PC-3 (cell line): ENCODE measurements at regions not wholly inside any gene's neighbourhood (a gene's known extent, or its start where the extent isn't known, plus 50 kb on each side); places are given as distances from the start of the nearest gene placed in this dataset.

Experiments
- ATAC-seq: fragments of 200-7000 bp; cut with Tn5 transposase; 2 replicates; pipeline ENCODE4 v1.9.1; 2020; ENCODE audit warnings: mild to moderate bottlenecking, moderate library complexity
- BruUV-seq: library from RNA; stranded (reverse); fragments of 400-500 nt; replicated peaks from 2 replicates; lab custom pipeline; 2021; lab: Mats Ljungman, UMichigan
- CTCF ChIA-PET: fragments of 300-600 bp; sonication (Branson Sonifier 250); formaldehyde crosslinking; loops from one replicate; lab custom pipeline; 2022; ENCODE audit warnings: antibody characterized with exemption; lab: Charles Lee
- POLR2A ChIA-PET: fragments of 300-600 bp; sonication (Branson Sonifier 250); formaldehyde crosslinking; loops from one replicate; lab custom pipeline; 2022; ENCODE audit warnings: antibody characterized with exemption; ENCODE audit not compliant: unreplicated experiment; lab: Charles Lee
- DNase-seq: peaks from one replicate; pipeline ENCODE4 v3.0.0-alpha.2; 2015
- H2AFZ ChIP-seq: fragments of 300-600 bp; sonication (generic); 2 replicates; pipeline ENCODE4 v1.6.0; 2016; ENCODE audit warnings: antibody characterized with exemption, low read length
- H3F3A ChIP-seq: fragments of 300-600 bp; sonication (generic); one replicate; pipeline ENCODE4 v1.6.0; 2017; ENCODE audit warnings: antibody characterized with exemption, low read length, control low read depth, mild to moderate bottlenecking; ENCODE audit not compliant: unreplicated experiment
- H3K27ac ChIP-seq: fragments of 300-600 bp; sonication (generic); 2 replicates; pipeline ENCODE4 v1.5.1; 2016; ENCODE audit warnings: mild to moderate bottlenecking, low read length
- H3K27me3 ChIP-seq: fragments of 300-600 bp; sonication (generic); 2 replicates; pipeline ENCODE4 v1.6.1; 2016; ENCODE audit warnings: low read length, mixed read lengths
- H3K36me3 ChIP-seq: fragments of 300-600 bp; sonication (generic); 2 replicates; pipeline ENCODE4 v1.6.1; 2016; ENCODE audit warnings: low read depth, mixed run types, low read length, mixed read lengths
- H3K4me1 ChIP-seq: fragments of 300-600 bp; sonication (generic); 2 replicates; pipeline ENCODE4 v1.5.1; 2016; ENCODE audit warnings: low read length; ENCODE audit not compliant: insufficient read depth
- H3K4me2 ChIP-seq: fragments of 300-600 bp; sonication (generic); 2 replicates; pipeline ENCODE4 v1.6.0; 2016; ENCODE audit warnings: low read length
- H3K4me3 ChIP-seq: fragments of 300-600 bp; sonication (generic); 2 replicates; pipeline ENCODE4 v1.5.1; 2016; ENCODE audit warnings: mild to moderate bottlenecking, low read length, mixed read lengths
- H3K79me2 ChIP-seq: fragments of 300-600 bp; sonication (generic); 2 replicates; pipeline ENCODE4 v1.6.1; 2017; ENCODE audit warnings: low read length, mixed read lengths
- H3K9ac ChIP-seq: fragments of 300-600 bp; sonication (generic); 2 replicates; pipeline ENCODE4 v1.6.0; 2016; ENCODE audit warnings: mild to moderate bottlenecking, low read length
- H3K9me2 ChIP-seq: fragments of 300-600 bp; sonication (generic); replicated peaks from 2 replicates; pipeline ENCODE4 v1.6.1; 2016; ENCODE audit warnings: mixed run types, low read length, mixed read lengths
- H3K9me3 ChIP-seq: fragments of 300-600 bp; sonication (generic); 2 replicates; pipeline ENCODE4 v1.6.1; 2016; ENCODE audit warnings: low read length, mixed read lengths
- H4K20me1 ChIP-seq: fragments of 300-600 bp; sonication (generic); 2 replicates; pipeline ENCODE4 v1.6.1; 2016; ENCODE audit warnings: low read length, mixed read lengths
- EZH2 ChIP-seq: fragments of 300-600 bp; sonication (generic); IDR thresholded peaks from one replicate; pipeline ENCODE4 v1.6.1; 2017; ENCODE audit warnings: antibody characterized with exemption, mild to moderate bottlenecking, low read length; ENCODE audit not compliant: unreplicated experiment
- EZH2phosphoT487 ChIP-seq: fragments of 300-600 bp; sonication (generic); IDR thresholded peaks from 2 replicates; pipeline ENCODE4 v1.6.1; 2018; ENCODE audit warnings: mild to moderate bottlenecking, antibody characterized with exemption, low read length, borderline replicate concordance
- intact Hi-C: fragments of 100-400 bp; cut with micrococcal nuclease; formaldehyde crosslinking; loops from 2 replicates; pipeline ENCODE4 v1.9.0; 2023
- TF ChIP-seq, protein P1 (sequence below): fragments of 300-600 bp; sonication (generic); conservative IDR thresholded peaks from 2 replicates; pipeline ENCODE4 v1.5.1; 2017; ENCODE audit warnings: antibody characterized with exemption, low read depth, mild to moderate bottlenecking, low read length

DNA sequence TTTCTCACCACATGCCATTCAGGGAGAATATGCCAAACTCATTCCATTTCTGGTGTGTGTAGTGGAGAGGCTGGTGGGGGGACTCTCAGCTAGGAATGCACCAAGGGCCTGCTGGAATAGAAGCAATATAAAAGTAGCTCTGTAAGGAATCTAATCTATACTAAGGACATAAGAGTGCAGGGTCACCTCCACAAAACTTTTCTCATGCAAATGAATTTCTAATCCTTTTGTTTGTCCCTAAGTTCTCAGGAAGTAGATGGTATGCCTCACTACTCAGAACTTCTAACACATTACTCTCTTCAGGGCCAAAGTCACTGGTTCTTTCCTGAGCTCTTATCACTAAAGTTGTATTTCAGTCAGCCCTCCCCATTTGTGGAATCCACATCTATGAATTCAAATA, 427.2 kb downstream of the C6orf118 start:
- POLR2A ChIA-PET = no interaction called here
- intact Hi-C loops = no loop called here
- Histone ChIP-seq H3K27me3 (no peaks in the 10 kb centered on the region), H3K4me1 (no peaks in the 10 kb centered on the region), H4K20me1 (no peaks in the 10 kb centered on the region), H3K36me3 (no peaks in the 10 kb centered on the region), H3F3A (no peaks in the 10 kb centered on the region), H3K27ac (no peak overlapping the region), H2AFZ (no peak overlapping the region), H3K9me3 (no peaks in the 10 kb centered on the region), H3K4me3 (no peak overlapping the region), H3K9ac (no peak overlapping the region), H3K9me2 (no peaks in the 10 kb centered on the region), H3K79me2 (no peaks in the 10 kb centered on the region), H3K4me2 (no peak overlapping the region)
- DNase-seq (no peak), ATAC-seq (no peak)
- TF ChIP-seq, protein P1, sequence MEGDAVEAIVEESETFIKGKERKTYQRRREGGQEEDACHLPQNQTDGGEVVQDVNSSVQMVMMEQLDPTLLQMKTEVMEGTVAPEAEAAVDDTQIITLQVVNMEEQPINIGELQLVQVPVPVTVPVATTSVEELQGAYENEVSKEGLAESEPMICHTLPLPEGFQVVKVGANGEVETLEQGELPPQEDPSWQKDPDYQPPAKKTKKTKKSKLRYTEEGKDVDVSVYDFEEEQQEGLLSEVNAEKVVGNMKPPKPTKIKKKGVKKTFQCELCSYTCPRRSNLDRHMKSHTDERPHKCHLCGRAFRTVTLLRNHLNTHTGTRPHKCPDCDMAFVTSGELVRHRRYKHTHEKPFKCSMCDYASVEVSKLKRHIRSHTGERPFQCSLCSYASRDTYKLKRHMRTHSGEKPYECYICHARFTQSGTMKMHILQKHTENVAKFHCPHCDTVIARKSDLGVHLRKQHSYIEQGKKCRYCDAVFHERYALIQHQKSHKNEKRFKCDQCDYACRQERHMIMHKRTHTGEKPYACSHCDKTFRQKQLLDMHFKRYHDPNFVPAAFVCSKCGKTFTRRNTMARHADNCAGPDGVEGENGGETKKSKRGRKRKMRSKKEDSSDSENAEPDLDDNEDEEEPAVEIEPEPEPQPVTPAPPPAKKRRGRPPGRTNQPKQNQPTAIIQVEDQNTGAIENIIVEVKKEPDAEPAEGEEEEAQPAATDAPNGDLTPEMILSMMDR = no peak
- TF ChIP-seq EZH2phosphoT487 = no peak
- no peak for TF ChIP-seq EZH2
- no TSS peak for BruUV-seq
- CTCF ChIA-PET = no interaction called here

- no peak for DNase-seq
- H2AFZ ChIP-seq = no peak overlapping the region
- no peak for TF ChIP-seq EZH2phosphoT487
- H3K79me2 ChIP-seq = no peaks in the 10 kb centered on the region
- no peaks in the 10 kb centered on the region for H3K27me3 ChIP-seq
- BruUV-seq = no TSS peak
- H3K4me3 ChIP-seq = no peak overlapping the region
- H3K9me3 ChIP-seq = no peaks in the 10 kb centered on the region
- no peaks in the 10 kb centered on the region for H3F3A ChIP-seq
- H3K4me2 ChIP-seq = no peak overlapping the region
- POLR2A ChIA-PET = no interaction called here
- no peaks in the 10 kb centered on the region for H4K20me1 ChIP-seq
- no peak overlapping the region for H3K27ac ChIP-seq
- no peaks in the 10 kb centered on the region for H3K4me1 ChIP-seq
- no peaks in the 10 kb centered on the region for H3K36me3 ChIP-seq
- H3K9ac ChIP-seq = no peak overlapping the region
- no peak for ATAC-seq
- CTCF ChIA-PET = no interaction called here
- intact Hi-C loops = no loop called here
- H3K9me2 ChIP-seq = no peaks in the 10 kb centered on the region
These were observed 437.6 kb downstream of the C6orf118 start for GRCh38 chr6:164871783-164872182.

- H3K4me1 ChIP-seq = no peaks in the 10 kb centered on the region
- no peak overlapping the region for H3K27ac ChIP-seq
- CTCF ChIA-PET = no interaction called here
- H3F3A ChIP-seq = no peaks in the 10 kb centered on the region
- ATAC-seq (no peak), DNase-seq (no peak)
- no peaks in the 10 kb centered on the region for H3K27me3 ChIP-seq
- no peaks in the 10 kb centered on the region for H3K36me3 ChIP-seq
- H3K4me3 ChIP-seq = no peak overlapping the region
- BruUV-seq = no TSS peak
- H3K9me2 ChIP-seq = no peaks in the 10 kb centered on the region
- no peaks in the 10 kb centered on the region for H3K79me2 ChIP-seq
- H2AFZ ChIP-seq = no peak overlapping the region
- H4K20me1 ChIP-seq = no peaks in the 10 kb centered on the region
- TF ChIP-seq EZH2phosphoT487 (no peak), EZH2 (no peak)
- TF ChIP-seq, protein P1 = no peak
- H3K9ac ChIP-seq = no peak overlapping the region
- no peak overlapping the region for H3K4me2 ChIP-seq
- POLR2A ChIA-PET = no interaction called here
- intact Hi-C loops = no loop called here
- H3K9me3 ChIP-seq = no peaks in the 10 kb centered on the region
These were observed 439.2 kb downstream of the C6orf118 start for GRCh38 chr6:164870164-164870563.
